ENCODE measurements at regions not wholly inside any gene's neighbourhood (a gene's known extent, or its start where the extent isn't known, plus 50 kb on each side); places are given as distances from the start of the nearest gene placed in this dataset.

GRCh38 chr21:25283720-25284119 is 323.6 kb downstream of the MRPL39 start:
- no peaks in the 10 kb centered on the region for H4K20me1 ChIP-seq (ENCODE audit: insufficient read depth)

GRCh38 chr21:25281134-25281533 is 326.1 kb downstream of the MRPL39 start:
- Histone ChIP-seq H4K20me1 (ENCODE audit: insufficient read depth) (no peaks in the 10 kb centered on the region), H3K36me3 (ENCODE audit: low read depth) (no peaks in the 10 kb centered on the region), H3K4me3 (no peak overlapping the region), H3K4me1 (ENCODE audit: insufficient read depth) (no peaks in the 10 kb centered on the region), H3F3A (ENCODE audit: insufficient read depth) (no peaks in the 10 kb centered on the region), H3K27ac (no peak overlapping the region), H3K27me3 (replicated peaks; ENCODE audit: insufficient read depth) (no peaks in the 10 kb centered on the region), H3K79me2 (ENCODE audit: insufficient read depth) (no peaks in the 10 kb centered on the region), H2AFZ (no peak overlapping the region), H3K4me2 (ENCODE audit: unreplicated experiment) (no peak overlapping the region), H3K9me2 (ENCODE audit: insufficient read depth) (no peaks in the 10 kb centered on the region), H3K9me3 (ENCODE audit: low read depth) (no peaks in the 10 kb centered on the region), H3K9ac (no peak overlapping the region)
- TF ChIP-seq EZH2phosphoT487 (IDR thresholded peaks at IDR 0.05; ENCODE audit: insufficient read depth, low read depth) (no peak), EZH2 (IDR thresholded peaks at IDR 0.05; ENCODE audit: insufficient read depth, poor library complexity, severe bottlenecking) (no peak)
- in situ Hi-C loops (cut with MboI): loop anchor here (10.0 kb wide), 1 partner anchor 104 kb away; no protein-coding TSS in a partner anchor
- DNase-seq: no peak

More at GRCh38 chr21:25283720-25284119, 323.6 kb downstream of the MRPL39 start:
- Histone ChIP-seq H3K27me3 (replicated peaks; ENCODE audit: insufficient read depth) (no peaks in the 10 kb centered on the region), H3K9ac (no peak overlapping the region), H3K27ac (no peak overlapping the region), H3K9me2 (ENCODE audit: insufficient read depth) (no peaks in the 10 kb centered on the region), H3K4me1 (ENCODE audit: insufficient read depth) (no peaks in the 10 kb centered on the region), H3K9me3 (ENCODE audit: low read depth) (no peaks in the 10 kb centered on the region), H3K4me3 (no peak overlapping the region), H2AFZ (peak overlapping the region; percentile 69), H3K36me3 (ENCODE audit: low read depth) (no peaks in the 10 kb centered on the region), H3F3A (ENCODE audit: insufficient read depth) (no peaks in the 10 kb centered on the region), H3K79me2 (ENCODE audit: insufficient read depth) (no peaks in the 10 kb centered on the region), H3K4me2 (ENCODE audit: unreplicated experiment) (no peak overlapping the region)
- DNase-seq: peak; percentile 68
- TF ChIP-seq EZH2phosphoT487 (IDR thresholded peaks at IDR 0.05; ENCODE audit: insufficient read depth, low read depth): no peak
- TF ChIP-seq EZH2 (IDR thresholded peaks at IDR 0.05; ENCODE audit: insufficient read depth, poor library complexity, severe bottlenecking): no peak
- in situ Hi-C loops (cut with MboI): loop anchor here (10.0 kb wide), 1 partner anchor 101 kb away; no protein-coding TSS in a partner anchor
- 61 to 66% methylated on average over 6 of the region's 6 CpGs for WGBS, 2 experiments (ENCODE audit: low coverage in 1 of 2, low lambda C conversion rate in 2 of 2, missing lambda C conversion rate in 2 of 2)

GRCh38 chr21:25280061-25280460 is 327.2 kb downstream of the MRPL39 start:
- Histone ChIP-seq H2AFZ (no peak overlapping the region), H3K79me2 (ENCODE audit: insufficient read depth) (no peaks in the 10 kb centered on the region), H3K9me3 (ENCODE audit: low read depth) (no peaks in the 10 kb centered on the region), H3K27me3 (replicated peaks; ENCODE audit: insufficient read depth) (peaks cover 5% of the 10 kb centered on the region; the same call in 1 of the 2 replicates), H3K36me3 (ENCODE audit: low read depth) (no peaks in the 10 kb centered on the region), H3F3A (ENCODE audit: insufficient read depth) (no peaks in the 10 kb centered on the region), H3K9me2 (ENCODE audit: insufficient read depth) (no peaks in the 10 kb centered on the region), H4K20me1 (ENCODE audit: insufficient read depth) (no peaks in the 10 kb centered on the region), H3K4me3 (no peak overlapping the region), H3K9ac (no peak overlapping the region), H3K4me1 (ENCODE audit: insufficient read depth) (no peaks in the 10 kb centered on the region), H3K27ac (no peak overlapping the region), H3K4me2 (ENCODE audit: unreplicated experiment) (no peak overlapping the region)
- WGBS, 2 experiments (ENCODE audit: low coverage in 1 of 2, low lambda C conversion rate in 2 of 2, missing lambda C conversion rate in 2 of 2): 50 to 95% methylated on average over 1 of the region's 1 CpG
- DNase-seq: no peak
- in situ Hi-C loops (cut with MboI): loop anchor here (10.0 kb wide), 1 partner anchor 105 kb away; no protein-coding TSS in a partner anchor
- TF ChIP-seq EZH2 (IDR thresholded peaks at IDR 0.05; ENCODE audit: insufficient read depth, poor library complexity, severe bottlenecking) (no peak), EZH2phosphoT487 (IDR thresholded peaks at IDR 0.05; ENCODE audit: insufficient read depth, low read depth) (no peak)

- Histone ChIP-seq H3K27ac (no peak overlapping the region), H3K27me3 (replicated peaks; ENCODE audit: insufficient read depth) (peaks cover 10% of the 10 kb centered on the region; the same call in 1 of the 2 replicates), H3K36me3 (ENCODE audit: low read depth) (no peaks in the 10 kb centered on the region), H4K20me1 (ENCODE audit: insufficient read depth) (no peaks in the 10 kb centered on the region), H3K9me3 (ENCODE audit: low read depth) (peaks cover 4% of the 10 kb centered on the region), H2AFZ (no peak overlapping the region), H3K4me3 (no peak overlapping the region), H3K79me2 (ENCODE audit: insufficient read depth) (no peaks in the 10 kb centered on the region), H3K9me2 (ENCODE audit: insufficient read depth) (no peaks in the 10 kb centered on the region), H3K4me2 (ENCODE audit: unreplicated experiment) (no peak overlapping the region), H3F3A (ENCODE audit: insufficient read depth) (no peaks in the 10 kb centered on the region), H3K9ac (no peak overlapping the region), H3K4me1 (ENCODE audit: insufficient read depth) (no peaks in the 10 kb centered on the region)
- in situ Hi-C loops (cut with MboI): no loop called here
- 6 to 10% methylated on average over 1 of the region's 1 CpG for WGBS, 2 experiments (ENCODE audit: low coverage in 1 of 2, low lambda C conversion rate in 2 of 2, missing lambda C conversion rate in 2 of 2)
- no peak for DNase-seq
- TF ChIP-seq EZH2phosphoT487 (IDR thresholded peaks at IDR 0.05; ENCODE audit: insufficient read depth, low read depth): no peak
- TF ChIP-seq EZH2 (IDR thresholded peaks at IDR 0.05; ENCODE audit: insufficient read depth, poor library complexity, severe bottlenecking): no peak
Observed at GRCh38 chr21:25273959-25274358, 333.3 kb downstream of the MRPL39 start.

Data from GM23248 (cell line).